ENCODE measurements at regions not wholly inside any gene's neighbourhood (a gene's known extent, or its start where the extent isn't known, plus 50 kb on each side); places are given as distances from the start of the nearest gene placed in this dataset.

GRCh38 chr14:51189600-51190376 lies 50.3 kb upstream of the TMX1 start:
- TF ChIP-seq EZH2 (IDR thresholded peaks at IDR 0.05; ENCODE audit: borderline replicate concordance, insufficient read depth, low read depth, low read length, poor library complexity, severe bottlenecking) (no peak), CTCF (IDR thresholded peaks at IDR 0.05) (no peak)
